Posterior vena cava (tissue), 2 donors: ENCODE measurements at regions not wholly inside any gene's neighbourhood (a gene's known extent, or its start where the extent isn't known, plus 50 kb on each side); places are given as distances from the start of the nearest gene placed in this dataset.

Experiments used
- DNase-seq: peaks from one replicate; pipeline ENCODE4 v3.0.0-alpha.2; 2020; ENCODE audit warnings: low spot score
- intact Hi-C, 2 donors: fragments of 100-400 bp; cut with DNase I; formaldehyde crosslinking; loops; one replicate each; pipeline versions ENCODE4 v1.14.1 to v1.14.2; 2022 to 2023
- donor health status: DM: yes; HTN: yes; CAD: no.
- donor health status: DM: yes; HTN: yes; CAD: no.

GRCh38 chr11:130744794-130745193, 171.5 kb downstream of the SNX19 start:
- intact Hi-C loops = no loop called here
- DNase-seq = no peak

DNA sequence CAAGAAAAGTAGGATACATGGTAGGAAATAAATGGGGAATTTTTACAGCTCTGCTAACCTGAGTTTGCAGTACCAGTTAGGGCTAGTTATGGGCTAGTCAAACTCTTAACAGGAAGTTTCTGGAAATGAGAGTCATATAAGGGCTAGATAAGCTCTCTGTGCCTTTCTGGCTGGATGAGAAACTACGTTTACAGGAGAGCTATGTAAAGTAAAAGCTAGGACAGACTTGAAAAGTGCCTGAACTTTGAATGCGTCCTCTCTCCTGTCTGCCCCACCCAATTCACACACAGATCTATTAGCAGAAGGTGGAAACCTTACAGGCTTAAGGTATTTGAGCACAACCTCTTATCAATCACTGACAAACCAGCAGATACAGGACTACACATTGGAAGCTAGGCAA, 167.1 kb downstream of the SNX19 start:
- no peak for DNase-seq
- intact Hi-C loops = no loop called here

- no peak for DNase-seq
- intact Hi-C loops = no loop called here
These were observed 155.7 kb downstream of the SNX19 start for GRCh38 chr11:130760515-130761125.

DNA sequence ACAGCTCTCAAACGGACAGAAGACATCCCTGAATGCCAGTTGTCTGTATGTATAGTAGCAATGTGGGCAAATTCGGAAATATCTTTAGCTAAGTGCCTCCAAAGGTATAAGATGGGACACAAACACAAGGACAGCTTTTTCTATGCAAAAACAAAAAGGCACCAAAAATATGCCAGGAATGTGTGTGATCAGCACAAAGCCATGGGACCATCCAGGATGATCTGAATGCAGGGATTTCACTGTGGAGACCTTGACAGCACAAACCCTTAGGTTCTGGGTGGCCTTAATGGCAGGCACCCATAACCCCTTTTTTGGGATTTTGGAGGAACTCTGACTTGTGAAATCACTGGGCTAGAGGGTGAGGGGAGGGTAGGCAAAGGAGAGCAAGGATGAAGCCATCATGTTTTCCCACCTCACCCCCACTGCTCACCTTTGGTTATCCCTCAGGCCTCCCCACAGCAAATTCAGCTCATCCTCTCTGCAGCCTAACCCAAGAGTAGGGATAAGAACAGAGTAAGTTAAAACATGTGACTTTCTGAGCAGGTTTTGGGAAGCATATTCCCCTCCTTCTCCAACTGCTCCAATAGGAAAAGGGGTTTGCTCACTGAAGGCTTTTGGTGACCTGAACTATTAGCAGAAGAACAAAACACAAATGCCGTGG, 154.6 kb downstream of the SNX19 start:
- intact Hi-C loops = no loop called here
- no peak for DNase-seq

GRCh38 chr11:130762638-130763037, 153.6 kb downstream of the SNX19 start:
- no peak for DNase-seq
- intact Hi-C loops = no loop called here

GRCh38 chr11:130763087-130763980, 152.9 kb downstream of the SNX19 start:
- intact Hi-C loops = no loop called here
- no peak for DNase-seq

- DNase-seq = no peak
- intact Hi-C loops = loop anchor here in 1 of 2 donors (5.0 kb wide), 1 partner anchor 78 kb away; no protein-coding TSS in a partner anchor
These were observed 150.9 kb downstream of the SNX19 start for GRCh38 chr11:130765406-130765805.

GRCh38 chr11:130765951-130766649, 150.2 kb downstream of the SNX19 start:
- DNase-seq = no peak
- intact Hi-C loops = loop anchor here in 1 of 2 donors (5.0 kb wide), 1 partner anchor 79 kb away; no protein-coding TSS in a partner anchor

DNA sequence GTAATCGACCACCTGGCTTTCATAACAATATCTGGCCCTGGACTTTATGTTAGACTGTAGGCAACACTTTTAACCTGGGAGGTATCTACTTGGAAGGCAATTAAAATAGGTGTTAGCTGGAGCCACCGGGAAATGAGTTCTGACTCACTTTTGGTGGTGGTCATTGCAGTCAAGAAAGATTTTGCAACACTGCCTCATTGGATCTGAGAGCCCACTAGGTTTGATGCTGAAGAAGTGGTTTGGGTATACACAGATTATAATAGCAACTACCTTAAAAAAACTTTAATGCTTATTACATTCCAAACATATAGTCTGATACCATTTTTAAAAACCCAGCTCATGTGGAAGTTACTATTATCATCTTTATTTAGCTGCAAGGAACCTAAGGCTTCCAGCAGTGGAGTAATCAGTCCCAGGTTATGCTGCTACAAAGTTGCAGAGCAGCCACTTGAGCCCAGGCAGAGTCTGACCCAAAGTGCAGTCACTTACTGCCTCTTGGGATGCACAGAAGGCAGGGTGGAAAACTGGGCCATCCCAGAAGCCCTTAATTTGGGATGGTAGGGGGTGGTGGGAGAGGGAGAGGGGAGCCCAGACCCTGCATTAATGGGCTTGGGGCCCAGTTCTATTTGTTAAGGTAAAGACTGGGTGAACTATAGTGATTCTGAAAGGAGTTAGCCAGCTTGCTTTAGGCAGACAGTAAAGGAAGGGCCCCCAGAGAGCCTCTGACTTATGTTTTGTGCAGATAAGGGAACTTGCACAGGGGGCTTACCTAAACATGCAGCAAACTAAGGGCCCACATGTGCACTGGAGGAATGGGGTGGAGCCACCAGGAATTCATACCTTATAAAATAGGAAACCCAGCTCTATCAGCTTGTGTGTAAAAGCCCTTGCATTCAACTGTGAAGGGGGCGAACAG, 149.4 kb downstream of the SNX19 start:
- intact Hi-C loops = loop anchor here in 1 of 2 donors (5.0 kb wide), 1 partner anchor 80 kb away; no protein-coding TSS in a partner anchor
- no peak for DNase-seq

GRCh38 chr11:130769782-130770535, 146.3 kb downstream of the SNX19 start:
- intact Hi-C loops = loop anchor here in 1 of 2 donors (5.0 kb wide), 1 partner anchor 83 kb away; no protein-coding TSS in a partner anchor
- no peak for DNase-seq

GRCh38 chr11:130771708-130772107, 144.6 kb downstream of the SNX19 start:
- no peak for DNase-seq
- intact Hi-C loops = no loop called here

GRCh38 chr11:130772266-130773227, 143.7 kb downstream of the SNX19 start:
- DNase-seq = no peak
- intact Hi-C loops = no loop called here

DNA sequence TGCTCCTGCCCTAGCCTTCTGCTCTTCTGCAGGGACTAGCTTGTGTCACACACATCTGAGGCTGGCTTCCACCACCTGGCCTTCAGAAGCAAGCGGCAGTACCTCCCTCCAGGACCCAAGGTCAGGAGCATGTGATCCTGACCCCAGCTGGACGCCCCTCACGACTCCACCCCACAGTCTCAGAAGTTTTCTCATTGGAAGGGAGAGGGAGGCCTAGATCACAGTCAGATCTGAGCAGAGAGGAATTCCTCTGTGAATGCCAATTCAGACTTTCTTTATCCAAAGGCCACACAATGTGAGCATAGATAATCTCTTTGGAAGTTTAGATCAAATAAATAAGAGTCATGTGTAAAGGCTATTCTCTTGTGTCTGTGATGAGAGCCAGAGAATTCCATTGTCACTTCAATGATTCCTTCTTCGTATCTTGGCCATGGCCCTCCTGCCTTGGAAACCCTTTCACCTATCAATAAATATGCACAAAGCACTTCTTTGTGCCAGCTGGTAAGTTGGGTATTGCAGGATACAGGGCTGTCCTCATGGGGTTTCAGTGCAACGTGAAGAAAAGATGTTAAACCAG, 142.9 kb downstream of the SNX19 start:
- no peak for DNase-seq
- intact Hi-C loops = no loop called here

DNA sequence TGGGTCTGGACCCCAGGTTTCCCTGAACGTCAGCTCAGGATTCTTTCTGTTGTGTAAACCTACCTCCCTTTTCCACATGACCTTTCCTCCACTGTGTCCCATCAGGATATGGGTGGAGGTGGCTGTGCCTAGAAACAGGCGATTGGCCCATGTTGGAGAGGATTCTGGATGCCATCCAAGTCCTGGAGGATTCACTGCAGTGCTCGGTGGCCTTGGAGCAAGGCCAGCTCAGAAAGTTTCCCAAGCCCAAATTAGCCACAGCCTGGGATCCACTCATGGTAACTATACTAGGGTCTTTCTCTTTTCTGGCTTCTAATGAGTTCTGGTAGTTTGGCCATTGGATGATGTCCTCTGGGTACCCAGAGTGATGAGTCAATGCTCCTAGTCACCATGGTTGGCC, 141.6 kb downstream of the SNX19 start:
- no peak for DNase-seq
- intact Hi-C loops = no loop called here

GRCh38 chr11:130775306-130776060, 140.8 kb downstream of the SNX19 start:
- no peak for DNase-seq
- intact Hi-C loops = no loop called here

GRCh38 chr11:130776061-130776419, 140.2 kb downstream of the SNX19 start:
- intact Hi-C loops = no loop called here
- no peak for DNase-seq
